CD4-positive, alpha-beta T cell (primary cell): ENCODE measurements at regions not wholly inside any gene's neighbourhood (a gene's known extent, or its start where the extent isn't known, plus 50 kb on each side); places are given as distances from the start of the nearest gene placed in this dataset.

ENCODE experiments used
- ATAC-seq: fragments of 200-7000 bp; cut with Tn5 transposase; one replicate; pipeline ENCODE4 v1.10.0; 2022; ENCODE audit warnings: mild to moderate bottlenecking; ENCODE audit not compliant: poor library complexity
- CTCF ChIA-PET: fragments of 350-600 bp; sonication (Branson Sonifier 250); formaldehyde crosslinking; loops from one replicate; lab custom pipeline; 2021; ENCODE audit warnings: antibody characterized with exemption, inconsistent platforms; lab: Charles Lee
- POLR2A ChIA-PET: fragments of 350-600 bp; sonication (Branson Sonifier 250); formaldehyde crosslinking; loops from one replicate; lab custom pipeline; 2021; ENCODE audit warnings: antibody characterized with exemption, inconsistent platforms; lab: Charles Lee
- DNase-seq, 14 experiments: peaks; one replicate each; pipeline ENCODE4 v3.0.0-alpha.2; 2013 to 2020; ENCODE audit warnings: mixed read lengths in 2 of 14
- H3K27ac ChIP-seq, 2 donors: one replicate each; pipeline versions ENCODE4 v1.5.1 to v1.7.0; 2013; ENCODE audit warnings: low read length in 2 of 2, low read depth in 1 of 2, mild to moderate bottlenecking in 1 of 2
- H3K27me3 ChIP-seq, 2 experiments: 1 replicate in 1 of 2; 2 replicates in 1 of 2; pipeline versions ENCODE4 v1.6.1 to v1.7.0; 2013; ENCODE audit warnings: low read length in 2 of 2, control low read depth in 1 of 2, mild to moderate bottlenecking in 1 of 2, moderate library complexity in 1 of 2; ENCODE audit not compliant: insufficient read depth in 2 of 2, control insufficient read depth in 1 of 2
- H3K36me3 ChIP-seq: one replicate; pipeline ENCODE4 v1.6.1; 2013; ENCODE audit warnings: low read length, control low read depth; ENCODE audit not compliant: insufficient read depth
- H3K4me1 ChIP-seq: one replicate; pipeline ENCODE4 v1.6.1; 2013; ENCODE audit warnings: low read length, control low read depth; ENCODE audit not compliant: insufficient read depth
- H3K4me3 ChIP-seq: one replicate; pipeline ENCODE4 v1.5.1; 2013; ENCODE audit warnings: mild to moderate bottlenecking, low read length, moderate library complexity
- H3K9me3 ChIP-seq, 2 experiments: 1 replicate in 1 of 2; 2 replicates in 1 of 2; pipeline versions ENCODE4 v1.6.1 to v1.7.0; 2013; ENCODE audit warnings: low read length in 2 of 2, mild to moderate bottlenecking in 2 of 2, control low read depth in 1 of 2, moderate library complexity in 1 of 2; ENCODE audit not compliant: control insufficient read depth in 1 of 2, insufficient read depth in 1 of 2
- H3K27ac Mint-ChIP-seq: one replicate; pipeline ENCODE4 v1.8.0; 2020; ENCODE audit warnings: mixed read lengths
- H3K27me3 Mint-ChIP-seq: one replicate; pipeline ENCODE4 v1.8.0; 2021; ENCODE audit warnings: mixed read lengths
- H3K36me3 Mint-ChIP-seq: one replicate; pipeline ENCODE4 v1.8.0; 2021; ENCODE audit warnings: low read depth, mixed read lengths
- H3K4me1 Mint-ChIP-seq: one replicate; pipeline ENCODE4 v1.8.0; 2021; ENCODE audit warnings: low read depth, mixed read lengths
- H3K4me3 Mint-ChIP-seq: one replicate; pipeline ENCODE4 v1.8.0; 2020; ENCODE audit warnings: mild to moderate bottlenecking, mixed read lengths
- H3K9me3 Mint-ChIP-seq: one replicate; pipeline ENCODE4 v1.8.0; 2020; ENCODE audit warnings: mixed read lengths
- intact Hi-C, 2 experiments: fragments of 100-400 bp; cut with DNase I in 1 of 2; cut with micrococcal nuclease in 1 of 2; formaldehyde crosslinking; loops; one replicate each; pipeline versions ENCODE4 v1.15.1 to v1.9.0; 2023 to 2025; cut with DNase I, micrococcal nuclease
- TF ChIP-seq, protein P1 (sequence below): fragments of 200-600 bp; IDR thresholded peaks from one replicate; pipeline ENCODE4 v1.8.0; 2022; ENCODE audit warnings: antibody characterized with exemption, mild to moderate bottlenecking

GRCh38 chr12:4849115-4849541 lies 60.6 kb upstream of the KCNA1 start:
- POLR2A ChIA-PET: interaction anchor here (0.7 kb wide), 1 partner anchor 21 kb away, joined by 3 read pairs; no protein-coding TSS in a partner anchor
- ATAC-seq: peak; percentile 37
- DNase-seq: peak in 5 of 14 experiments; percentile 21 to 63 (median 40)

GRCh38 chr12:4849795-4850345 lies 59.8 kb upstream of the KCNA1 start:
- no peak for DNase-seq
- intact Hi-C loops: loop anchor here (10.0 kb wide), 2 partner anchors 235 to 495 kb away; no protein-coding TSS in a partner anchor
- TF ChIP-seq, protein P1, sequence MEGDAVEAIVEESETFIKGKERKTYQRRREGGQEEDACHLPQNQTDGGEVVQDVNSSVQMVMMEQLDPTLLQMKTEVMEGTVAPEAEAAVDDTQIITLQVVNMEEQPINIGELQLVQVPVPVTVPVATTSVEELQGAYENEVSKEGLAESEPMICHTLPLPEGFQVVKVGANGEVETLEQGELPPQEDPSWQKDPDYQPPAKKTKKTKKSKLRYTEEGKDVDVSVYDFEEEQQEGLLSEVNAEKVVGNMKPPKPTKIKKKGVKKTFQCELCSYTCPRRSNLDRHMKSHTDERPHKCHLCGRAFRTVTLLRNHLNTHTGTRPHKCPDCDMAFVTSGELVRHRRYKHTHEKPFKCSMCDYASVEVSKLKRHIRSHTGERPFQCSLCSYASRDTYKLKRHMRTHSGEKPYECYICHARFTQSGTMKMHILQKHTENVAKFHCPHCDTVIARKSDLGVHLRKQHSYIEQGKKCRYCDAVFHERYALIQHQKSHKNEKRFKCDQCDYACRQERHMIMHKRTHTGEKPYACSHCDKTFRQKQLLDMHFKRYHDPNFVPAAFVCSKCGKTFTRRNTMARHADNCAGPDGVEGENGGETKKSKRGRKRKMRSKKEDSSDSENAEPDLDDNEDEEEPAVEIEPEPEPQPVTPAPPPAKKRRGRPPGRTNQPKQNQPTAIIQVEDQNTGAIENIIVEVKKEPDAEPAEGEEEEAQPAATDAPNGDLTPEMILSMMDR: no peak
- Mint-ChIP-seq H3K4me3 (no peak overlapping the region), H3K36me3 (no peaks in the 10 kb centered on the region), H3K4me1 (peaks cover 4% of the 10 kb centered on the region), H3K9me3 (no peaks in the 10 kb centered on the region), H3K27ac (no peak overlapping the region), H3K27me3 (no peaks in the 10 kb centered on the region)
- no peaks in the 10 kb centered on the region for H3K9me3 ChIP-seq
- H3K36me3 ChIP-seq: no peaks in the 10 kb centered on the region
- ChIA-PET POLR2A (no interaction called here), CTCF (interaction anchor here (0.9 to 1.8 kb wide), 4 partner anchors 8 to 92 kb away, joined by 3 to 11 read pairs (median 3); no protein-coding TSS in a partner anchor)
- no peaks in the 10 kb centered on the region for H3K27me3 ChIP-seq
- no peak overlapping the region for H3K27ac ChIP-seq
- no peak for ATAC-seq
- no peak overlapping the region for H3K4me3 ChIP-seq
- no peaks in the 10 kb centered on the region for H3K4me1 ChIP-seq

More at GRCh38 chr12:4849115-4849541, 60.6 kb upstream of the KCNA1 start:
- H3K27ac ChIP-seq: no peak overlapping the region
- intact Hi-C loops: no loop called here
- H3K9me3 ChIP-seq: no peaks in the 10 kb centered on the region
- CTCF ChIA-PET: interaction anchor here (0.7 to 1.8 kb wide), 5 partner anchors 8 to 91 kb away, joined by 3 to 11 read pairs (median 3); no protein-coding TSS in a partner anchor
- H3K4me1 ChIP-seq: no peaks in the 10 kb centered on the region
- Mint-ChIP-seq H3K36me3 (no peaks in the 10 kb centered on the region), H3K27me3 (no peaks in the 10 kb centered on the region), H3K4me1 (peaks cover 4% of the 10 kb centered on the region), H3K4me3 (no peak overlapping the region), H3K27ac (no peak overlapping the region), H3K9me3 (peaks cover 2% of the 10 kb centered on the region)
- H3K4me3 ChIP-seq: no peak overlapping the region
- TF ChIP-seq, protein P1: peak; percentile 66
- no peaks in the 10 kb centered on the region for H3K27me3 ChIP-seq
- no peaks in the 10 kb centered on the region for H3K36me3 ChIP-seq

- no peaks in the 10 kb centered on the region for H3K9me3 ChIP-seq
- ATAC-seq: no peak
- Mint-ChIP-seq H3K4me1 (peaks cover 11% of the 10 kb centered on the region), H3K27ac (no peak overlapping the region), H3K9me3 (no peaks in the 10 kb centered on the region), H3K4me3 (no peak overlapping the region), H3K27me3 (no peaks in the 10 kb centered on the region), H3K36me3 (no peaks in the 10 kb centered on the region)
- no peak overlapping the region for H3K4me3 ChIP-seq
- H3K4me1 ChIP-seq: peaks cover 5% of the 10 kb centered on the region
- no peaks in the 10 kb centered on the region for H3K36me3 ChIP-seq
- intact Hi-C loops: loop anchor here (10.0 kb wide), 2 partner anchors 234 to 496 kb away; no protein-coding TSS in a partner anchor
- DNase-seq: no peak
- POLR2A ChIA-PET: no interaction called here
- CTCF ChIA-PET: no interaction called here
- H3K27me3 ChIP-seq: no peaks in the 10 kb centered on the region
- H3K27ac ChIP-seq: no peak overlapping the region
- TF ChIP-seq, protein P1: no peak
Observed at GRCh38 chr12:4850857-4851380, 58.8 kb upstream of the KCNA1 start.
